ENCODE measurements at regions not wholly inside any gene's neighbourhood (a gene's known extent, or its start where the extent isn't known, plus 50 kb on each side); places are given as distances from the start of the nearest gene placed in this dataset.
"Not testable (repeated sequence)": the region's sequence is repeated elsewhere in the genome, so short reads cannot be mapped to it uniquely, and the experiment has no call there.

DNA sequence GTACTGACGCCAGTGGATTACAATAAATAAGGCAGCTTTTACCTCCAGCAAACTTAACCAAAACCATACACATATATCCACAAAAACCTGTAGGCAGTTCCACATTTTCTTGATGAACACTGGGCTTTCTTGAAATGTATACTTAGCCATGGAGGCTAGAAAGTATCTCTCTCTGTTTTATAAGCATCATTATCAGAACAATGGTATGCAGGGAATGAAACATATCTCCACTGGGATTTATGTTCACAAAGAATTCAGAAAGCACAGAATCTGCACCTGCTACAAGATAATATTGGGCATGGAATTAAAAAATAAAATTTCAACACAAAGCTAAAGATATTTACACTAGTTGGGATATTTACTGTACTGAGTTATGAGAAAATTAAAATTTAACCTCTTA, 126.1 kb upstream of the RASA1 start:
- no peaks in the 10 kb centered on the region for H3K27me3 Mint-ChIP-seq (ENCODE audit: low read depth)

GRCh38 chr5:87145853-87146252, 121.8 kb upstream of the RASA1 start:
- intact Hi-C loops (cut with micrococcal nuclease); H3K27ac Mint-ChIP-seq; H3K4me1 Mint-ChIP-seq (ENCODE audit: low read depth); H3K4me3 Mint-ChIP-seq; H3K9me3 Mint-ChIP-seq; DNase-seq; H3K36me3 Mint-ChIP-seq (ENCODE audit: low read depth); H3K27me3 Mint-ChIP-seq (ENCODE audit: low read depth); CTCF ChIA-PET: not testable (repeated sequence)

More for the DNA sequence above, 126.1 kb upstream of the RASA1 start:
- Mint-ChIP-seq H3K27ac (no peak overlapping the region), H3K4me1 (ENCODE audit: low read depth) (no peaks in the 10 kb centered on the region), H3K36me3 (ENCODE audit: low read depth) (no peaks in the 10 kb centered on the region), H3K4me3 (no peak overlapping the region), H3K9me3 (no peaks in the 10 kb centered on the region)
- intact Hi-C loops (cut with micrococcal nuclease) = no loop called here
- CTCF ChIA-PET = no interaction called here
- no peak for DNase-seq

DNA sequence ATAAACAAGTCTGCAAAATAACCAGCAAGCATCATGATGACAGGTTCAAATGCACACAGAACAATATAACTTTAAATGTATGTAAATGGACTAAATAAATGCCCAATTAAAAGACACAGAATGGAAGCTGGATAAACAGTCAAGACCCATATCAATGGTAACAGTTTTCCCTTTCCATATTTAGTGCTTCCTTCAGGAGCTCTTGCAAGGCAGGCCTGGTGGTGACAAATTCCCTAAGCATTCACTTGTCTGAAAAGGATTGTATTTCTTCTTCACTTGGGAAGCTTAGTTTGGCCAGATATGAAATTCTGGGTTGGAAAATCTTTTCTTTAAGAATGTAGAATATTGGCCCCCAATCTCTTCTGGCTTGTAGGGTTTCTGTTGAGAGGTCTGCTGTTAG, 120.2 kb upstream of the RASA1 start:
- no peaks in the 10 kb centered on the region for H3K9me3 Mint-ChIP-seq
- DNase-seq = no peak
- H3K4me3 Mint-ChIP-seq = no peak overlapping the region
- H3K27me3 Mint-ChIP-seq (ENCODE audit: low read depth) = no peaks in the 10 kb centered on the region
- peaks cover 4% of the 10 kb centered on the region for H3K4me1 Mint-ChIP-seq (ENCODE audit: low read depth)
- CTCF ChIA-PET = interaction anchor here (0.9 kb wide), 1 partner anchor 9 kb away, joined by 4 read pairs; no protein-coding TSS in a partner anchor
- no peaks in the 10 kb centered on the region for H3K36me3 Mint-ChIP-seq (ENCODE audit: low read depth)
- intact Hi-C loops (cut with micrococcal nuclease) = no loop called here
- no peak overlapping the region for H3K27ac Mint-ChIP-seq

- Mint-ChIP-seq H3K4me3 (no peak overlapping the region), H3K4me1 (ENCODE audit: low read depth) (peaks cover 4% of the 10 kb centered on the region), H3K27ac (no peak overlapping the region), H3K27me3 (ENCODE audit: low read depth) (no peaks in the 10 kb centered on the region), H3K9me3 (no peaks in the 10 kb centered on the region), H3K36me3 (ENCODE audit: low read depth) (no peaks in the 10 kb centered on the region)
- intact Hi-C loops (cut with micrococcal nuclease) = no loop called here
- no peak for DNase-seq
- CTCF ChIA-PET = interaction anchor here (1.1 to 1.2 kb wide), 2 partner anchors 12 to 108 kb away, joined by 3 read pairs; no protein-coding TSS in a partner anchor
These were observed 117.1 kb upstream of the RASA1 start for GRCh38 chr5:87150630-87151029.

- Mint-ChIP-seq H3K4me3 (no peak overlapping the region), H3K27me3 (ENCODE audit: low read depth) (no peaks in the 10 kb centered on the region), H3K9me3 (no peaks in the 10 kb centered on the region), H3K4me1 (ENCODE audit: low read depth) (peaks cover 4% of the 10 kb centered on the region), H3K36me3 (ENCODE audit: low read depth) (no peaks in the 10 kb centered on the region), H3K27ac (no peak overlapping the region)
- CTCF ChIA-PET = interaction anchor here (1.2 kb wide), 1 partner anchor 12 kb away, joined by 3 read pairs; no protein-coding TSS in a partner anchor
- intact Hi-C loops (cut with micrococcal nuclease) = no loop called here
- no peak for DNase-seq
These were observed 116.1 kb upstream of the RASA1 start for GRCh38 chr5:87151547-87151946.

DNA sequence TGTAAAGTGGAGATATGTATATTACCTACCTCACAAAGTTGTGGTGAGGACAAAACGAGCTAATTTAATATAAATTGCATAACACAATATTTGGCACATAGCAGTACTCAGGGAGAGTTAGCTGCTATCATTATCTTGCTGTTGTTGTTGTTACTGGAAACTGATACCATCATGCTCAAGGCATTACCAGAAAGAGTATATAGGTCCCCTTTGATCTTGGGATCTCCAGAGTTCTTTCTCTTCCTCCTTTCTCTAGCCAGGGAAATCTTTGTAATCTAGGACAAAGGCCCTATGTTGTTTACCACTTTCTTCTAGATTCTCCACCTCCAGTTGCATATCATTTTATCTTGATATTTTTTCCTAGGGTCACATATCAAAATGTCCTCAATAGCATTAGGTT, 114.8 kb upstream of the RASA1 start:
- Mint-ChIP-seq H3K36me3 (ENCODE audit: low read depth) (no peaks in the 10 kb centered on the region), H3K4me1 (ENCODE audit: low read depth) (peaks cover 4% of the 10 kb centered on the region), H3K4me3 (no peak overlapping the region), H3K9me3 (no peaks in the 10 kb centered on the region), H3K27ac (no peak overlapping the region), H3K27me3 (ENCODE audit: low read depth) (no peaks in the 10 kb centered on the region)
- CTCF ChIA-PET = interaction anchor here (1.0 kb wide), 1 partner anchor 9 kb away, joined by 3 read pairs; no protein-coding TSS in a partner anchor
- DNase-seq = no peak
- intact Hi-C loops (cut with micrococcal nuclease) = no loop called here

DNA sequence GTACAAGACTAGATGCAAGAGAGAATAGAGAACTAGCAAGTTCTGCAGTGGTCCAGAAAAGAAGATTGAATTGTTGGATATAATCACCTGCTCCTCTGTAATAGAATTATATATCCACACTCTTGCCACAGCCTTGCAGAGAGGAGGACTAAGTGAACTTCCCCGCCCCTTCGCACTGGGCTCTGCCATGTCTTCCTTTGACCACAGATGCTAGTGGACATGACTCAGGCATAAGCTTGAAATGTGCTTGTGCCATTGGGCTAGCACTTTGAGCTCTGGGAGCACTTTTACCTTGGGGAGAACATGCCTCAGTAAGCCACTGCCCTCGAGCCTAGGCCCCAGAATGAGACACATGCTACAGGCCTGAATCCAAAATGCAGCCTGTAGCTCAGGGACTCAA, 113.5 kb upstream of the RASA1 start:
- DNase-seq = no peak
- H3K4me1 Mint-ChIP-seq (ENCODE audit: low read depth) = peaks cover 4% of the 10 kb centered on the region
- H3K27ac Mint-ChIP-seq = no peak overlapping the region
- no peak overlapping the region for H3K4me3 Mint-ChIP-seq
- intact Hi-C loops (cut with micrococcal nuclease) = no loop called here
- H3K9me3 Mint-ChIP-seq = no peaks in the 10 kb centered on the region
- CTCF ChIA-PET = no interaction called here
- H3K36me3 Mint-ChIP-seq (ENCODE audit: low read depth) = no peaks in the 10 kb centered on the region
- no peaks in the 10 kb centered on the region for H3K27me3 Mint-ChIP-seq (ENCODE audit: low read depth)

DNA sequence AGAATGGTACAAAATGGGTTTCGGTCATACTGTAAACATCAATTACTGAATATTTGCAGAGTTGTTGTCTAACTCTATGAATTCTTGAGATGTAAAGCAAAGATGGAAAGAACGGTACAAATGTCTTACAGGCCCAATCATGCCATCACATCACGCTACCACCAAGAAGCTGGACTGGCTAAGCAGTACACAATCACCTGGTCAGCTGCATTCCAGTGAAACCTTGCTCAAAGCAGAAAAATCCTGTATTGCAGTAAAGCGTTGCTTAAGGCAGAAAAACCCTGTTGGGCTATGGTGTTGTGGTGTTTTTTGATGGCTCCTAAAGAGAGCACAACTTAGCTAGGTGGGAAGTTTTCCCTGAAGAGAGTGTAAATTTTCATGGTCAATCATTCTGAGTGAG, 112.6 kb upstream of the RASA1 start:
- no peaks in the 10 kb centered on the region for H3K27me3 Mint-ChIP-seq (ENCODE audit: low read depth)
- CTCF ChIA-PET = interaction anchor here (0.6 kb wide), 1 partner anchor 27 kb away, joined by 4 read pairs; no protein-coding TSS in a partner anchor
- no peaks in the 10 kb centered on the region for H3K9me3 Mint-ChIP-seq
- H3K4me1 Mint-ChIP-seq (ENCODE audit: low read depth) = peaks cover 4% of the 10 kb centered on the region
- DNase-seq = no peak
- intact Hi-C loops (cut with micrococcal nuclease) = no loop called here
- no peaks in the 10 kb centered on the region for H3K36me3 Mint-ChIP-seq (ENCODE audit: low read depth)
- no peak overlapping the region for H3K4me3 Mint-ChIP-seq
- H3K27ac Mint-ChIP-seq = no peak overlapping the region

- CTCF ChIA-PET = no interaction called here
- H3K4me1 Mint-ChIP-seq (ENCODE audit: low read depth) = peaks cover under 1% of the 10 kb centered on the region
These were observed 111.1 kb upstream of the RASA1 start for GRCh38 chr5:87156631-87157030.

DNA sequence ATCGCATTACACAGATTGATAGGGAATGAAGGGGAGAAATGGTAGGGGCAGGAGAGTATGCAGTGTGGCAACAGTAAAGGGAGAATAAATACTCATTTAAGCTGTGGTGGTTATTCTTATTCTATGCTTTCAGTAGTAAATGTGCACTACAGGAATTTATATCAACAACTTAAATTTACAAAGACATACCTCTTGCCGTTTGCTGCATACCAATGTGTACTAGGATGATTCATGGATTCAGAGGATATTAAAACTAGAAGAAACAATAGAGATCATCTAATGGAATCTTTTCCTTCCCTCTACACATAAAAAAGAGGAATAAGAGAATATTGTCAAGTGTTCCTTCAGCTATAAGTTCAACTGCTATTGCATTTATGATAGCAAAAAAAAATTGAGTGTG, 103.3 kb upstream of the RASA1 start:
- H3K4me1 Mint-ChIP-seq (ENCODE audit: low read depth) = no peaks in the 10 kb centered on the region
- H3K27me3 Mint-ChIP-seq (ENCODE audit: low read depth) = no peaks in the 10 kb centered on the region
- no peak overlapping the region for H3K27ac Mint-ChIP-seq
- no peak overlapping the region for H3K4me3 Mint-ChIP-seq
- no peaks in the 10 kb centered on the region for H3K36me3 Mint-ChIP-seq (ENCODE audit: low read depth)
- CTCF ChIA-PET = no interaction called here
- intact Hi-C loops (cut with micrococcal nuclease) = no loop called here
- H3K9me3 Mint-ChIP-seq = no peaks in the 10 kb centered on the region
- DNase-seq = no peak

More at GRCh38 chr5:87156631-87157030, 111.1 kb upstream of the RASA1 start:
- Mint-ChIP-seq H3K9me3 (no peaks in the 10 kb centered on the region), H3K27ac (no peak overlapping the region), H3K36me3 (ENCODE audit: low read depth) (no peaks in the 10 kb centered on the region), H3K4me3 (no peak overlapping the region), H3K27me3 (ENCODE audit: low read depth) (no peaks in the 10 kb centered on the region)
- intact Hi-C loops (cut with micrococcal nuclease) = no loop called here
- no peak for DNase-seq

GRCh38 chr5:87169300-87169991, 98.2 kb upstream of the RASA1 start:
- no peak for DNase-seq
- Mint-ChIP-seq H3K9me3 (no peaks in the 10 kb centered on the region), H3K27ac (no peak overlapping the region), H3K4me1 (ENCODE audit: low read depth) (no peaks in the 10 kb centered on the region), H3K27me3 (ENCODE audit: low read depth) (no peaks in the 10 kb centered on the region), H3K36me3 (ENCODE audit: low read depth) (no peaks in the 10 kb centered on the region), H3K4me3 (no peak overlapping the region)
- CTCF ChIA-PET = no interaction called here
- intact Hi-C loops (cut with micrococcal nuclease) = no loop called here

DNA sequence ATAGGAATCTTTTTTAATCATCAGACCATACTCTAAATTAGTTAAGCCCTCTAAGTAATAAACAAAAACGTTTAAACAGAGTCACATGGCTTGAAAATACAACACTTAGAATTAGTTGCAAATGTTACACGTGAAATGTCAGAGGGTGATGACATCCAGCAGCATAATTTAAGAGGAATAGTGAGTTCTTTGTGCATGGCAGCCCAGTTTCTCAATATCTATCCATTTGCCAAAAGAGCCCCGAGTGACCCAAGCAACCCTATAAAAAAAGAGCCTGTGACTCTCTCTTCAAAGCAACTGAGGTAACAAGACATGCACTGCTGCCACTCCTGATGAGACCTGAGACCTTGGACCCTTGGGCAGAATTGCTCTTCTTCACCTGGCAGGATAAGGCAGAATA, 96.9 kb upstream of the RASA1 start:
- intact Hi-C loops (cut with micrococcal nuclease) = no loop called here
- Mint-ChIP-seq H3K4me1 (ENCODE audit: low read depth) (no peaks in the 10 kb centered on the region), H3K36me3 (ENCODE audit: low read depth) (no peaks in the 10 kb centered on the region), H3K27me3 (ENCODE audit: low read depth) (no peaks in the 10 kb centered on the region), H3K9me3 (no peaks in the 10 kb centered on the region), H3K27ac (no peak overlapping the region), H3K4me3 (no peak overlapping the region)
- CTCF ChIA-PET = no interaction called here
- DNase-seq = no peak

GRCh38 chr5:87182649-87183048, 85.0 kb upstream of the RASA1 start:
- H3K27ac Mint-ChIP-seq = no peak overlapping the region
- peaks cover 20% of the 10 kb centered on the region for H3K4me1 Mint-ChIP-seq (ENCODE audit: low read depth)
- no peaks in the 10 kb centered on the region for H3K36me3 Mint-ChIP-seq (ENCODE audit: low read depth)
- H3K9me3 Mint-ChIP-seq = no peaks in the 10 kb centered on the region
- H3K4me3 Mint-ChIP-seq = peak overlapping the region; percentile 10
- intact Hi-C loops (cut with micrococcal nuclease) = loop anchor here (2.0 kb wide), 1 partner anchor 62 kb away; no protein-coding TSS in a partner anchor
- CTCF ChIA-PET = interaction anchor here (0.7 to 1.2 kb wide), 6 partner anchors 10 to 219 kb away, joined by 3 to 7 read pairs (median 4); no protein-coding TSS in a partner anchor
- no peaks in the 10 kb centered on the region for H3K27me3 Mint-ChIP-seq (ENCODE audit: low read depth)
- DNase-seq = no peak
